ENCODE measurements at regions not wholly inside any gene's neighbourhood (a gene's known extent, or its start where the extent isn't known, plus 50 kb on each side); places are given as distances from the start of the nearest gene placed in this dataset.

DNA sequence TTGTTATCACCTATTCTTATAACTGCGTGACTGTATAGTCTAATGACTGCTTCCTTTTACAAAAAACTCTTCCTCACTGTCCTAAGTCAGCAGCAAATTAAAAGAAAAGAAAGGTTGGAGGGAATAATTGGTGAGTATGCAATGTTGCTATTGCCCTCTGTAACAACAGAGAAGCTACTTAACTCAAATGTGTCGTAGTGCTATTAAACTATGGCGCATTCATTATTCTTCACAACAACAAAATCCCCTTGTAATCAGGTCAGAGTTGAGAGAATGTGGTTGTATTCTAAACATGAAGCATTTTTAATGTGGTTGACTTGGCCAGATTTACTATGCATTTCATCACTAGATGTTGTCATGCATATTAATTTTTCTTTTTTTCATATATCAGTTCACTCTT, 897.8 kb upstream of the PHF14 start:
- ATAC-seq, result no peak
- Histone ChIP-seq H3K4me1 (no peaks in the 10 kb centered on the region), H3K27me3 (no peaks in the 10 kb centered on the region), H3K36me3 (no peaks in the 10 kb centered on the region), H3K9me3 (no peaks in the 10 kb centered on the region), H3K27ac (no peak overlapping the region), H3K4me3 (no peak overlapping the region)
- intact Hi-C loops (cut with DNase I), result no loop called here
- TF ChIP-seq, protein P1, sequence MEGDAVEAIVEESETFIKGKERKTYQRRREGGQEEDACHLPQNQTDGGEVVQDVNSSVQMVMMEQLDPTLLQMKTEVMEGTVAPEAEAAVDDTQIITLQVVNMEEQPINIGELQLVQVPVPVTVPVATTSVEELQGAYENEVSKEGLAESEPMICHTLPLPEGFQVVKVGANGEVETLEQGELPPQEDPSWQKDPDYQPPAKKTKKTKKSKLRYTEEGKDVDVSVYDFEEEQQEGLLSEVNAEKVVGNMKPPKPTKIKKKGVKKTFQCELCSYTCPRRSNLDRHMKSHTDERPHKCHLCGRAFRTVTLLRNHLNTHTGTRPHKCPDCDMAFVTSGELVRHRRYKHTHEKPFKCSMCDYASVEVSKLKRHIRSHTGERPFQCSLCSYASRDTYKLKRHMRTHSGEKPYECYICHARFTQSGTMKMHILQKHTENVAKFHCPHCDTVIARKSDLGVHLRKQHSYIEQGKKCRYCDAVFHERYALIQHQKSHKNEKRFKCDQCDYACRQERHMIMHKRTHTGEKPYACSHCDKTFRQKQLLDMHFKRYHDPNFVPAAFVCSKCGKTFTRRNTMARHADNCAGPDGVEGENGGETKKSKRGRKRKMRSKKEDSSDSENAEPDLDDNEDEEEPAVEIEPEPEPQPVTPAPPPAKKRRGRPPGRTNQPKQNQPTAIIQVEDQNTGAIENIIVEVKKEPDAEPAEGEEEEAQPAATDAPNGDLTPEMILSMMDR (IDR thresholded peaks at IDR 0.05), result no peak
- no peak for DNase-seq

DNA sequence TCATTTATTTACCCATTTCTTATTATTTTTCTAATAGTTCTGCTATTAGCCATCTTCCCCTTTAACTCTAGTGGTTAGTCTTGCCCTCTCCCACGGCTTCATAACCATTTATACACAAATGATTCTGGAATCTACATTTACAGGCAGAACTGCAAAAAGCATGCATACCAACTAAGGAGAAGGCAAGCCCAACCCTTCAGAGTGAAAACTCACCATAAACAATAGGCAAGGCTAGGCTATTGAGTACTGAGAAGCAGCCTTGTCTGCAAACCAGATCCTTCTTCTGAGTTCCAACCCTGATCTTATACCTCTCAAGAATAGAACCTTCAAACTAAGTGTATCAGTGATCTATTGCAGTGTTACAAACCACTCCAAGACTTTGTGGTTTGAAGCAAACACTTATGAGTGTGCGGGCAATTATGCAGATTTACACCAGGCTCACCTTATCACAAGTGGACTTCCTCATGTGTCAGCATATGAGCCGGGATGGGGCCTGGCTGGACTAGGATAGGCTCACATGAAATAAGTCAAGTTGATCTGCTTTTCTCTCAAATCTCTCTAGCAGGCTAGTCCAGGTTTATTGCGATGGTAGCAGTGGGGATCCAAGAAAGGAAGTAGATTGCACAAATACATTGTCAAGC, 896.9 kb upstream of the PHF14 start:
- H3K4me1 ChIP-seq, result no peaks in the 10 kb centered on the region
- no peak overlapping the region for H3K4me3 ChIP-seq
- TF ChIP-seq, protein P1 (IDR thresholded peaks at IDR 0.05), result no peak
- ATAC-seq, result peak; percentile 84
- no peaks in the 10 kb centered on the region for H3K27me3 ChIP-seq
- no peaks in the 10 kb centered on the region for H3K36me3 ChIP-seq
- H3K9me3 ChIP-seq, result no peaks in the 10 kb centered on the region
- intact Hi-C loops (cut with DNase I), result no loop called here
- no peak overlapping the region for H3K27ac ChIP-seq
- no peak for DNase-seq

DNA sequence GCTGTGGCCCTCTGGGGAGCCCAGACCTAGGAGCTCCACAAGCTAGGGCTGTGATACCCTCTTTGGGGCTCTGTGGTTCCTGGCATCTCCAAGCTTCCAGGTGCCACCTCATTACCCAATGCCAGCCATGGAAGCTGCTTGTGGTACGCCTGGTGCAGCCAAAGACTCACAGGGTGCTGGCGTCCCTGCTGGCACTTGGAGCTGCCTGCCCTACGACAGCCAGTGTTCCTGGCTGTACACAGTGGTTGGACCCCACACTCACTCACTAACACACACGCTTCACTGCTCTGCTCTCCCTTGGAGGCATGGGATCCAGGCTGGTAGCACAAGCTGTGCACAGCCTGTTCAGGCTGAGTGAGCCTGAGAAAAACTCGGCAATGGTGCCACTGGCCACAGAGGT, 894.1 kb upstream of the PHF14 start:
- intact Hi-C loops (cut with DNase I), result no loop called here
- Histone ChIP-seq H3K27me3 (no peaks in the 10 kb centered on the region), H3K27ac (no peak overlapping the region), H3K4me3 (no peak overlapping the region), H3K4me1 (no peaks in the 10 kb centered on the region), H3K36me3 (no peaks in the 10 kb centered on the region), H3K9me3 (no peaks in the 10 kb centered on the region)
- TF ChIP-seq, protein P1 (IDR thresholded peaks at IDR 0.05), result no peak
- ATAC-seq (no peak), DNase-seq (no peak)

DNA sequence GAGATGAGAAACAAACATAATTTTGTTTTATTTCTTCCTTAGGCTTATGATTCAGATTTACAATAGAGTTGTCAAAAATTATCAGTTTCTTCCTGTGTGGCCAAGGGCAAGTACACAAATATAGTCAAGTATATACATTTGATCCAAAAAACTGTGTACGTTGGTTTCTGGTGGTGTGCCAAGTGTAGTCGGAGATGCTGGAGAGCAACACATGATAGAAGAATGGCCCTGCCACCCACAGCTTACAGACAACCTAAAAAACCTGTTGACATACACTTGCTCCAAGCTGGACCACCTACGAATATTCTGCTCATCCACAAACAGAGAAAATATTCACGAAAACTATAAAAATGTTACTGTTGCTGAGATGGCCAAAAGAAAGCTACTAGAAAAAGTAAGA, 890.8 kb upstream of the PHF14 start:
- DNase-seq, result no peak
- H3K9me3 ChIP-seq, result no peaks in the 10 kb centered on the region
- no peak overlapping the region for H3K4me3 ChIP-seq
- H3K27ac ChIP-seq, result no peak overlapping the region
- intact Hi-C loops (cut with DNase I), result no loop called here
- H3K27me3 ChIP-seq, result no peaks in the 10 kb centered on the region
- ATAC-seq, result no peak
- no peaks in the 10 kb centered on the region for H3K36me3 ChIP-seq
- no peaks in the 10 kb centered on the region for H3K4me1 ChIP-seq
- TF ChIP-seq, protein P1 (IDR thresholded peaks at IDR 0.05), result no peak

DNA sequence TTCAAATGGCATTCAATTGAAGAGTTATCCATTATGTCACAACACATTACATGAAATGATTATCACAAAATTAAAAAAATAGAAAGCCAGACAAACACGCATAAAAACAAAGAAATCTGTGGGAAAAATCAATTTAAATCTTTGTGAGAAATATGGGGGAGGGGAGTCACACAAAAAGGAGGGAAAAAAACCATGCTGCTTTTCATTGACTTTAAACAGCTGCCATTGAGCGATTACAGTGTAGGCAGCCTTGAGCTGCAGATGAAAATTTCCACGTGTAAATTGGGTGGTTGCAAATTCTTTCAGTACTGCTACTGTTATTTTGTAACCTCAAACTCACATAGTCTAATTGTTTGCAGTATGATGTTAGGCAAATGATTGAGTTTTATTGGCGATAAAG, 889.9 kb upstream of the PHF14 start:
- TF ChIP-seq, protein P1 (IDR thresholded peaks at IDR 0.05), result no peak
- intact Hi-C loops (cut with DNase I), result no loop called here
- no peak for DNase-seq
- Histone ChIP-seq H3K4me3 (no peak overlapping the region), H3K27ac (no peak overlapping the region), H3K27me3 (no peaks in the 10 kb centered on the region), H3K9me3 (no peaks in the 10 kb centered on the region), H3K4me1 (no peaks in the 10 kb centered on the region), H3K36me3 (no peaks in the 10 kb centered on the region)
- ATAC-seq, result no peak

DNA sequence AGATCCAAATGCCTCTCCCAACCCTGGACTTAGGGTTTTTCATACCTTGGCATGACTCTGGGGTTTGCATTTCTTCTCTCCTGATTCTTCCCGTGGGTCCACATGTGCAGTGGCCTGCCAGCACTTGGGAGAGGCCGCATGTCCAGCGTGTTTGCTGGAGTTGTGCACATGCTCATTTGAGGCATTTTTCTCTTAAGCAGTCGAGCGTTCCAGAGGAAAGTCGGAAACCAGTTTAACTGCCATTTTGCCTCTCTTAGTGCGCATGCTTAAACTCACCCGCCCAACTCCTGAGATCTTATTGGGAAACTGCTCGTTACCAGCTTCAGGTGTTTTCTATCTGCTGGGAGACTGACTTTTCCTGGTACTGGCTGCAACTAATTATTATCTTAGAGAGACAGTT, 888.4 kb upstream of the PHF14 start:
- intact Hi-C loops (cut with DNase I), result no loop called here
- H3K9me3 ChIP-seq, result no peaks in the 10 kb centered on the region
- H3K4me3 ChIP-seq, result no peak overlapping the region
- ATAC-seq (no peak), DNase-seq (no peak)
- no peaks in the 10 kb centered on the region for H3K27me3 ChIP-seq
- no peaks in the 10 kb centered on the region for H3K4me1 ChIP-seq
- H3K27ac ChIP-seq, result no peak overlapping the region
- no peaks in the 10 kb centered on the region for H3K36me3 ChIP-seq
- TF ChIP-seq, protein P1 (IDR thresholded peaks at IDR 0.05), result no peak

Measured in upper lobe of right lung (tissue), 1 donor.